ENCODE measurements at regions not wholly inside any gene's neighbourhood (a gene's known extent, or its start where the extent isn't known, plus 50 kb on each side); places are given as distances from the start of the nearest gene placed in this dataset.

- TF ChIP-seq CTCF (IDR thresholded peaks at IDR 0.05) (no peak), POLR2A (IDR thresholded peaks at IDR 0.05) (no peak)
Measured at GRCh38 chr7:114070246-114070645, 151.4 kb upstream of the PPP1R3A start.
